ENCODE measurements at regions not wholly inside any gene's neighbourhood (a gene's known extent, or its start where the extent isn't known, plus 50 kb on each side); places are given as distances from the start of the nearest gene placed in this dataset.

GRCh38 chr2:217523286-217523685 is 479.5 kb downstream of the TNS1 start:
- no peaks in the 10 kb centered on the region for H3K4me1 ChIP-seq (replicated peaks)
- 80% methylated on average over 7 of the region's 7 CpGs for WGBS
- TF ChIP-seq CTCF (IDR thresholded peaks at IDR 0.05), result no peak
- no peak for TF ChIP-seq POLR2AphosphoS5 (IDR thresholded peaks at IDR 0.05)
- no peak for TF ChIP-seq POLR2A (IDR thresholded peaks at IDR 0.05)
- H3K27ac ChIP-seq, result no peak overlapping the region
- no peak for DNase-seq (ENCODE audit: low spot score)
- no peaks in the 10 kb centered on the region for H3K27me3 ChIP-seq (replicated peaks; ENCODE audit: insufficient read depth)
- no peak overlapping the region for H3K4me3 ChIP-seq
- intact Hi-C loops (cut with DNase I), result loop anchor here (5.0 kb wide), 1 partner anchor 204 kb away; no protein-coding TSS in a partner anchor
- no peaks in the 10 kb centered on the region for H3K36me3 ChIP-seq
- no peaks in the 10 kb centered on the region for H3K9me3 ChIP-seq

- TF ChIP-seq POLR2AphosphoS5 (IDR thresholded peaks at IDR 0.05) (no peak), CTCF (IDR thresholded peaks at IDR 0.05) (no peak), POLR2A (IDR thresholded peaks at IDR 0.05) (no peak)
- 29% methylated on average over 2 of the region's 2 CpGs for WGBS
- no peak overlapping the region for H3K4me3 ChIP-seq
- H3K27me3 ChIP-seq (replicated peaks; ENCODE audit: insufficient read depth), result no peaks in the 10 kb centered on the region
- no peaks in the 10 kb centered on the region for H3K9me3 ChIP-seq
- intact Hi-C loops (cut with DNase I), result loop anchor here (5.0 kb wide), 1 partner anchor 205 kb away; no protein-coding TSS in a partner anchor
- DNase-seq (ENCODE audit: low spot score), result no peak
- no peaks in the 10 kb centered on the region for H3K36me3 ChIP-seq
- H3K27ac ChIP-seq, result no peak overlapping the region
- no peaks in the 10 kb centered on the region for H3K4me1 ChIP-seq (replicated peaks)
These were observed 481.0 kb downstream of the TNS1 start for GRCh38 chr2:217521820-217522219.

- Histone ChIP-seq H3K27ac (no peak overlapping the region), H3K4me3 (no peak overlapping the region), H3K9me3 (no peaks in the 10 kb centered on the region), H3K36me3 (no peaks in the 10 kb centered on the region), H3K4me1 (replicated peaks) (no peaks in the 10 kb centered on the region), H3K27me3 (replicated peaks; ENCODE audit: insufficient read depth) (no peaks in the 10 kb centered on the region)
- 83% methylated on average over 4 of the region's 4 CpGs for WGBS
- intact Hi-C loops (cut with DNase I), result loop anchor here (5.0 kb wide), 1 partner anchor 207 kb away; no protein-coding TSS in a partner anchor
- no peak for DNase-seq (ENCODE audit: low spot score)
- TF ChIP-seq CTCF (IDR thresholded peaks at IDR 0.05) (no peak), POLR2AphosphoS5 (IDR thresholded peaks at IDR 0.05) (no peak), POLR2A (IDR thresholded peaks at IDR 0.05) (no peak)
These were observed 482.3 kb downstream of the TNS1 start for GRCh38 chr2:217520356-217521010.

- no peaks in the 10 kb centered on the region for H3K27me3 ChIP-seq (replicated peaks; ENCODE audit: insufficient read depth)
- no peaks in the 10 kb centered on the region for H3K9me3 ChIP-seq
- WGBS, result 79% methylated on average over 5 of the region's 5 CpGs
- no peaks in the 10 kb centered on the region for H3K4me1 ChIP-seq (replicated peaks)
- H3K4me3 ChIP-seq, result no peak overlapping the region
- no peak overlapping the region for H3K27ac ChIP-seq
- no peak for DNase-seq (ENCODE audit: low spot score)
- intact Hi-C loops (cut with DNase I), result loop anchor here (10.0 kb wide), 1 partner anchor 353 kb away; no protein-coding TSS in a partner anchor
- TF ChIP-seq POLR2AphosphoS5 (IDR thresholded peaks at IDR 0.05) (no peak), CTCF (IDR thresholded peaks at IDR 0.05) (no peak)
- no peaks in the 10 kb centered on the region for H3K36me3 ChIP-seq
These were observed 485.4 kb downstream of the TNS1 start for GRCh38 chr2:217517402-217517801.

All from prostate gland (tissue), 2 donors.